ENCODE measurements at regions not wholly inside any gene's neighbourhood (a gene's known extent, or its start where the extent isn't known, plus 50 kb on each side); places are given as distances from the start of the nearest gene placed in this dataset.

DNA sequence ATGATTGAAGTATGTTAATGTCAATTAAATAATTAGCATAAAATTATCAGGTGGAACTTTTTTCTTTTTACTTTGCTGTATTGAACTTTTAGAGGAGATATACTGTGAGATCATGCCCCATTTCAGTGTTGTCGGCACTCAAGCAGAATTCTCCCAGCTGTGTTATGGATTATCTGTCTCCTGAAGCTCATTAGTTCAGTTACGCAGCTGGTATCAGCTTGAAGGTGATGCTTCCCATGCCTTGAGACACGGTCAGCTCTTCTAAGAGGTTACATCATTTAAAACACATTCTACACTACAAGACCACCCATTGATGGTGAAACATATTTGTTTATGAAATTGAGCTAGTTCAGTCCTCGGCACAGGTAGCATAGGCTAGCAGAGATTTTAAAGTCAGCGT lies 68.9 kb upstream of the PHACTR2 start:
- TF ChIP-seq, protein P1, sequence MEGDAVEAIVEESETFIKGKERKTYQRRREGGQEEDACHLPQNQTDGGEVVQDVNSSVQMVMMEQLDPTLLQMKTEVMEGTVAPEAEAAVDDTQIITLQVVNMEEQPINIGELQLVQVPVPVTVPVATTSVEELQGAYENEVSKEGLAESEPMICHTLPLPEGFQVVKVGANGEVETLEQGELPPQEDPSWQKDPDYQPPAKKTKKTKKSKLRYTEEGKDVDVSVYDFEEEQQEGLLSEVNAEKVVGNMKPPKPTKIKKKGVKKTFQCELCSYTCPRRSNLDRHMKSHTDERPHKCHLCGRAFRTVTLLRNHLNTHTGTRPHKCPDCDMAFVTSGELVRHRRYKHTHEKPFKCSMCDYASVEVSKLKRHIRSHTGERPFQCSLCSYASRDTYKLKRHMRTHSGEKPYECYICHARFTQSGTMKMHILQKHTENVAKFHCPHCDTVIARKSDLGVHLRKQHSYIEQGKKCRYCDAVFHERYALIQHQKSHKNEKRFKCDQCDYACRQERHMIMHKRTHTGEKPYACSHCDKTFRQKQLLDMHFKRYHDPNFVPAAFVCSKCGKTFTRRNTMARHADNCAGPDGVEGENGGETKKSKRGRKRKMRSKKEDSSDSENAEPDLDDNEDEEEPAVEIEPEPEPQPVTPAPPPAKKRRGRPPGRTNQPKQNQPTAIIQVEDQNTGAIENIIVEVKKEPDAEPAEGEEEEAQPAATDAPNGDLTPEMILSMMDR (IDR thresholded peaks at IDR 0.05) = no peak
- no peak for TF ChIP-seq EZH2phosphoT487 (IDR thresholded peaks at IDR 0.05)
